Smooth muscle cell (in vitro differentiated cells): ENCODE measurements at regions not wholly inside any gene's neighbourhood (a gene's known extent, or its start where the extent isn't known, plus 50 kb on each side); places are given as distances from the start of the nearest gene placed in this dataset.

Source experiments
- DNase-seq: peaks from one replicate; lab custom pipeline; 2025; ENCODE audit not compliant: unreplicated experiment; lab: John Stamatoyannopoulos, UW
- H2AFZ ChIP-seq: fragments of 200-600 bp; sonication (generic); 2 replicates; pipeline ENCODE4 v1.6.0; 2016; ENCODE audit warnings: antibody characterized with exemption, low read depth, mild to moderate bottlenecking
- H3F3A ChIP-seq: fragments of 200-600 bp; sonication (generic); 2 replicates; pipeline ENCODE4 v1.6.0; 2017; ENCODE audit warnings: antibody characterized with exemption, low read depth
- H3K27ac ChIP-seq: fragments of 200-600 bp; sonication (generic); 2 replicates; pipeline ENCODE4 v1.5.1; 2016; ENCODE audit warnings: low read depth, mild to moderate bottlenecking
- H3K27me3 ChIP-seq: fragments of 200-600 bp; sonication (generic); 2 replicates; pipeline ENCODE4 v1.6.1; 2016; ENCODE audit warnings: low read depth, mild to moderate bottlenecking
- H3K36me3 ChIP-seq: fragments of 200-600 bp; sonication (generic); 2 replicates; pipeline ENCODE4 v1.5.1; 2016; ENCODE audit warnings: low read depth
- H3K4me1 ChIP-seq: fragments of 200-600 bp; sonication (generic); 2 replicates; pipeline ENCODE4 v1.5.1; 2016; ENCODE audit warnings: low read depth
- H3K4me2 ChIP-seq: fragments of 200-600 bp; sonication (generic); 2 replicates; pipeline ENCODE4 v1.6.0; 2016; ENCODE audit warnings: mild to moderate bottlenecking
- H3K4me3 ChIP-seq: fragments of 200-600 bp; sonication (generic); 2 replicates; pipeline ENCODE4 v1.5.1; 2016; ENCODE audit warnings: mild to moderate bottlenecking
- H3K79me2 ChIP-seq: fragments of 200-600 bp; sonication (generic); 2 replicates; pipeline ENCODE4 v1.6.0; 2016; ENCODE audit warnings: low read depth, mild to moderate bottlenecking
- H3K9ac ChIP-seq: fragments of 200-600 bp; sonication (generic); 2 replicates; pipeline ENCODE4 v1.6.0; 2016; ENCODE audit warnings: low read depth
- H3K9me3 ChIP-seq: fragments of 200-600 bp; sonication (generic); replicated peaks from 2 replicates; pipeline ENCODE4 v1.5.1; 2016; ENCODE audit warnings: low read depth
- H4K20me1 ChIP-seq: fragments of 200-600 bp; sonication (generic); 2 replicates; pipeline ENCODE4 v1.6.0; 2016; ENCODE audit warnings: low read depth
- CTCF ChIP-seq: fragments of 200-600 bp; sonication (generic); IDR thresholded peaks from 2 replicates; pipeline ENCODE4 v1.5.1; 2017; ENCODE audit warnings: borderline replicate concordance, mild to moderate bottlenecking, antibody characterized with exemption; ENCODE audit not compliant: insufficient read depth, poor library complexity, severe bottlenecking
- WGBS: methylation state at CpG from one replicate; pipeline ENCODE4 v1.1.7; 2016; ENCODE audit warnings: low lambda C conversion rate; 5-methylcytosine and 5-hydroxymethylcytosine counted together

DNA sequence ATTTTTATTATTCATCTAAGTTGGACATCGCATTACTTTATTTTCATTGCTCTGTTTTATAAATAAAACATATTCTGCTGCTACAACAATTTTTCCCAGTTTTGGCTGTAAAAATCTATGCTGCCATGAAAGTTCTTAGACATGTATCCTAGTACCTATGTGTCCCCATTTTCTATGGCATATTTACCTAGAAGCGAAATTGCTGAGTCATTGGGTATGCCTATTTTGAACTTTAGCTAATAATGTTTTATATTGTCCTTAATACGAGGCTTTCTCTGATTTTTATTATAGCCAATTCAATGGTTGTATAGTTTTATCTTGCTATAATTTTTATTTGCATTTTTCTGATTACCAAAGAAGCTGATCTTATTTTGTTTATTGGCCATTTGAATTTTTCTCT is 110.5 kb upstream of the DPP10 start:
- no peaks in the 10 kb centered on the region for H3K27me3 ChIP-seq
- no peaks in the 10 kb centered on the region for H3K79me2 ChIP-seq
- H3K9ac ChIP-seq = no peak overlapping the region
- DNase-seq = no peak
- no peak overlapping the region for H2AFZ ChIP-seq
- no peak for TF ChIP-seq CTCF
- no peak overlapping the region for H3K4me3 ChIP-seq
- no peak overlapping the region for H3K27ac ChIP-seq
- H3K9me3 ChIP-seq = no peaks in the 10 kb centered on the region
- H3K36me3 ChIP-seq = no peaks in the 10 kb centered on the region
- no peaks in the 10 kb centered on the region for H3K4me1 ChIP-seq
- no peaks in the 10 kb centered on the region for H4K20me1 ChIP-seq
- no peaks in the 10 kb centered on the region for H3F3A ChIP-seq
- WGBS = 94% methylated on average over 3 of the region's 3 CpGs
- H3K4me2 ChIP-seq = no peak overlapping the region

DNA sequence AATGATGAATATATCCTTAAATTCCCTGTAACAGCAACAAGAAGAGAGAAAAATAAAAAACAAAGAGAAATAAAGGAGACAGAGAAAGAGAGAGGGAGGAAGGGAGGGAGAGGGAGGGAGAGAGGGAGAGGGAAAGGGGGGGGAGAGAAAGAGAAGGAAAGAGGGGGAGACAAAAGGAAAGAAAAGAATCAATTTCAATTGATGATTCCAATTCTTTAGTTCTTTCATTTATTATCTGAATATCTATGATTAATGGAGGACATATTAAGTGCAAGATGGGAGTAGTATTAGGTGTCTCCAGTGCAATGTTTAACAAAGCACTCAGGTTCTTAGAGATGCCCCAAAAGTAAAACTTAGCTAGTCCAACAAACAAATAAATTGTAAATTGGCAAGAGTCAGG is 97.2 kb upstream of the DPP10 start:
- no peak for TF ChIP-seq CTCF
- no peaks in the 10 kb centered on the region for H3K4me1 ChIP-seq
- H3K9me3 ChIP-seq = peaks cover 2% of the 10 kb centered on the region
- no peak overlapping the region for H3K4me2 ChIP-seq
- no peaks in the 10 kb centered on the region for H3F3A ChIP-seq
- no peaks in the 10 kb centered on the region for H3K27me3 ChIP-seq
- H3K27ac ChIP-seq = no peak overlapping the region
- H4K20me1 ChIP-seq = no peaks in the 10 kb centered on the region
- H3K9ac ChIP-seq = no peak overlapping the region
- H3K36me3 ChIP-seq = no peaks in the 10 kb centered on the region
- no peak overlapping the region for H2AFZ ChIP-seq
- no peak for DNase-seq
- H3K4me3 ChIP-seq = no peak overlapping the region
- H3K79me2 ChIP-seq = no peaks in the 10 kb centered on the region

DNA sequence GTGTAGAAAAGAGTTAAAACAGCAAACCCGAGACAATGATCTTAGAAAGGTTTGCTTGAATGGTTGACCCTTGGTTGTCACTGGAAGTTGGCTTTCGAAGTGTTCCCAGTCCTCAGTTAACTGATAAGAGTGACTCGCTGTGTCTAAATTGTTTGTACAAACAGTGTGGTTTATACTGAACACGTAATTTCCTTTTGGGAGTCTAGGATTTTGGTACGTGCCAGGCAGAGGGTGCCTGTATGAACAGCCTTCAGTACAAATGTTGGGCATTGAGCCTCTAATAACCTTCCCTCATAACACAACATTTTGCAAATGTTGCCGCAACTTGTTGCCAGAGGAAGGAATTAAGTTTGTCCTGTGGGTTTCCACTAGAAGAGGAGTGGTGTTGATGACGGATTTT is 95.8 kb upstream of the DPP10 start:
- Histone ChIP-seq H3K4me3 (no peak overlapping the region), H3K4me1 (no peaks in the 10 kb centered on the region), H3K36me3 (no peaks in the 10 kb centered on the region), H3K79me2 (no peaks in the 10 kb centered on the region), H3K27me3 (no peaks in the 10 kb centered on the region), H3K9ac (no peak overlapping the region), H3K27ac (no peak overlapping the region), H3F3A (no peaks in the 10 kb centered on the region), H2AFZ (no peak overlapping the region), H3K9me3 (peaks cover 2% of the 10 kb centered on the region), H3K4me2 (no peak overlapping the region), H4K20me1 (no peaks in the 10 kb centered on the region)
- no peak for TF ChIP-seq CTCF
- DNase-seq = no peak
- WGBS = 62% methylated on average over 7 of the region's 7 CpGs

DNA sequence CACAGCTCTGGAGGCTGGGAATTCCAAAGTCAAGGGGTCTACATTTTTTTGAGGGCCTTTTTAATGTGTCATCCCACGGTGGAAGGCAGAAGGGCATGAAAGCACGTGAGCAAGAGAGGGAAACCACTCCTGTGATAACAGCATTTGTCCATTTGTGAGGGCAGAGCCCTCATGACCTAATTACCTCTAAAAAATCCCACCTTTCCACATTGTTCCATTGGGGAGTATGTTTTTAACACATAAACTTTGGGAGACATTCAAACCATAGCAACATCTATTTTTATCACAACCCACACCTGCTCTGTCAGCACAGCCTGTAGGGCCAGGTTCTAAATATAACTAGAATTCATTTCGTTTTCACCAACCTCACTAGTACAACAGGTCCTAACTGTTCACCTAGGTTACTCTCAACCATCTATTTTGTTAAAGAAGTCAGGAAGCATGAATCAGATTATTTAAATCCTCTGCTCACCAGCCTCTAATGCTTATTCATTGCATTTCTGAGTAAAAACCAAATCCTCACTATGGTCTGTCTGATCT is 92.2 kb upstream of the DPP10 start:
- Histone ChIP-seq H3K4me3 (no peak overlapping the region), H3K9ac (no peak overlapping the region), H3F3A (no peaks in the 10 kb centered on the region), H3K27me3 (no peaks in the 10 kb centered on the region), H3K36me3 (no peaks in the 10 kb centered on the region), H3K9me3 (no peaks in the 10 kb centered on the region), H3K27ac (no peak overlapping the region), H3K79me2 (no peaks in the 10 kb centered on the region), H3K4me1 (no peaks in the 10 kb centered on the region), H4K20me1 (no peaks in the 10 kb centered on the region), H3K4me2 (no peak overlapping the region), H2AFZ (no peak overlapping the region)
- no peak for TF ChIP-seq CTCF
- WGBS = 73% methylated on average over 3 of the region's 3 CpGs
- DNase-seq = no peak
